GM12878 (cell line): ENCODE measurements at regions not wholly inside any gene's neighbourhood (a gene's known extent, or its start where the extent isn't known, plus 50 kb on each side); places are given as distances from the start of the nearest gene placed in this dataset.

Source experiments
- ATAC-seq: fragments of 200-7000 bp; cut with Tn5 transposase; 3 replicates; pipeline ENCODE4 v1.9.1; 2020; ENCODE audit warnings: mild to moderate bottlenecking, moderate library complexity
- BruUV-seq: library from RNA; stranded (reverse); fragments of 400-500 nt; replicated peaks from 2 replicates; lab custom pipeline; 2021; lab: Mats Ljungman, UMichigan
- CTCF ChIA-PET: fragments of 300-600 bp; sonication (Branson Sonifier 250); formaldehyde crosslinking; extraction: SDS; loops from one replicate; lab custom pipeline; 2021; ENCODE audit warnings: inconsistent platforms; lab: Yijun Ruan, JAX
- POLR2A ChIA-PET: fragments of 350-600 bp; formaldehyde crosslinking; extraction: SDS; loops from one replicate; lab custom pipeline; 2021; ENCODE audit warnings: inconsistent platforms; lab: Charles Lee
- RAD21 ChIA-PET: fragments of 300-600 bp; sonication (Branson Sonifier 250); formaldehyde crosslinking; loops from one replicate; lab custom pipeline; 2023; ENCODE audit warnings: antibody characterized with exemption; ENCODE audit not compliant: unreplicated experiment; lab: Charles Lee
- SMC1A ChIA-PET: fragments of 300-600 bp; sonication (Branson Sonifier 250); formaldehyde crosslinking; loops from one replicate; lab custom pipeline; 2023; ENCODE audit not compliant: unreplicated experiment, uncharacterized antibody; lab: Charles Lee
- DNase-seq: peaks from one replicate; pipeline ENCODE4 v3.0.0-alpha.2; 2011; ENCODE audit warnings: low read depth, low spot score
- FAIRE-seq: peaks from 3 replicates; lab custom pipeline; 2011; peaks lifted over from hg19 to GRCh38; lab: Jason Lieb, UNC
- H2AFZ ChIP-seq: 2 replicates; pipeline ENCODE4 v1.6.0; 2011; ENCODE audit warnings: low read depth, low read length, control low read depth; ENCODE audit not compliant: control insufficient read depth
- H3K27ac ChIP-seq: 2 replicates; pipeline ENCODE4 v1.5.1; 2011; ENCODE audit warnings: control low read depth; ENCODE audit not compliant: control insufficient read depth, insufficient read depth
- H3K27me3 ChIP-seq, 2 experiments: replicated peaks in 1 of 2; 2 replicates each; pipeline versions ENCODE4 v1.6.0 to v1.6.1; 2011; ENCODE audit warnings: low read length in 1 of 2; ENCODE audit not compliant: control insufficient read depth in 2 of 2, insufficient read depth in 2 of 2
- H3K36me3 ChIP-seq, 2 experiments: 2 replicates each; pipeline ENCODE4 v1.5.1; 2011; ENCODE audit warnings: low read length in 1 of 2; ENCODE audit not compliant: control insufficient read depth in 2 of 2, insufficient read depth in 2 of 2
- H3K4me1 ChIP-seq: 2 replicates; pipeline ENCODE4 v1.6.1; 2011; ENCODE audit warnings: mild to moderate bottlenecking, low read length, moderate library complexity, mixed read lengths; ENCODE audit not compliant: control insufficient read depth, insufficient read depth
- H3K4me2 ChIP-seq: 2 replicates; pipeline ENCODE4 v1.6.0; 2011; ENCODE audit warnings: control low read depth; ENCODE audit not compliant: control insufficient read depth, insufficient read depth
- H3K4me3 ChIP-seq: fragments of 200-600 bp; sonication (generic); 2 replicates; pipeline ENCODE4 v1.5.1; 2016
- H3K79me2 ChIP-seq: 2 replicates; pipeline ENCODE4 v1.6.0; 2011; ENCODE audit warnings: low read length; ENCODE audit not compliant: control insufficient read depth, insufficient read depth
- H3K9ac ChIP-seq: 2 replicates; pipeline ENCODE4 v1.8.0; 2011; ENCODE audit warnings: low read length, control low read depth, mixed read lengths; ENCODE audit not compliant: control insufficient read depth, insufficient read depth
- H3K9me3 ChIP-seq: replicated peaks from 3 replicates; pipeline ENCODE4 v1.5.1; 2011; ENCODE audit warnings: mild to moderate bottlenecking, low read length; ENCODE audit not compliant: control insufficient read depth, insufficient read depth
- H4K20me1 ChIP-seq: 2 replicates; pipeline ENCODE4 v1.6.0; 2011; ENCODE audit not compliant: control insufficient read depth, insufficient read depth
- ATF7 ChIP-seq: fragments of 450-650 bp; IDR thresholded peaks from 2 replicates; pipeline ENCODE4 v1.6.1; 2016; ENCODE audit warnings: low read depth, mild to moderate bottlenecking
- DPF2 ChIP-seq: fragments of 450-650 bp; IDR thresholded peaks from 2 replicates; pipeline ENCODE4 v1.6.1; 2017; ENCODE audit warnings: mild to moderate bottlenecking
- EED ChIP-seq: sonication (generic); IDR thresholded peaks from 2 replicates; pipeline ENCODE4 v1.6.1; 2016; ENCODE audit warnings: antibody characterized with exemption, low read depth
- NFYB ChIP-seq: IDR thresholded peaks from 2 replicates; pipeline ENCODE4 v1.6.1; 2011; ENCODE audit warnings: low read depth, mild to moderate bottlenecking, low read length, improper control_type of control experiment, moderate library complexity; ENCODE audit not compliant: insufficient read depth
- RELA ChIP-seq: fragments of 450-650 bp; IDR thresholded peaks from 2 replicates; pipeline ENCODE4 v1.8.0; 2014; ENCODE audit warnings: borderline replicate concordance; ENCODE audit not compliant: partially characterized antibody
- SIN3A ChIP-seq: IDR thresholded peaks from 2 replicates; pipeline ENCODE4 v1.6.1; 2012; ENCODE audit warnings: low read depth, low read length, improper control_type of control experiment
- SIX5 ChIP-seq: IDR thresholded peaks from 2 replicates; pipeline ENCODE4 v1.6.1; 2011; ENCODE audit warnings: mild to moderate bottlenecking, low read depth, low read length, moderate library complexity; ENCODE audit not compliant: severe bottlenecking
- STAT1 ChIP-seq: fragments of 450-650 bp; conservative IDR thresholded peaks from 2 replicates; pipeline ENCODE4 v1.6.1; 2014; ENCODE audit warnings: antibody characterized with exemption, mild to moderate bottlenecking
- WRNIP1 ChIP-seq: IDR thresholded peaks from 2 replicates; pipeline ENCODE4 v1.6.1; 2011; ENCODE audit warnings: low read depth, low read length, improper control_type of control experiment, borderline replicate concordance
- ZNF217 ChIP-seq: fragments of 450-650 bp; IDR thresholded peaks from 2 replicates; pipeline ENCODE4 v1.6.1; 2017; ENCODE audit warnings: antibody characterized with exemption, mild to moderate bottlenecking
- ZNF274 ChIP-seq: IDR thresholded peaks from one replicate; pipeline ENCODE4 v1.8.0; 2011; ENCODE audit not compliant: insufficient read length, insufficient read depth
- ZNF622 ChIP-seq: fragments of 450-650 bp; IDR thresholded peaks from 2 replicates; pipeline ENCODE4 v1.6.1; 2017; ENCODE audit warnings: mild to moderate bottlenecking, inconsistent platforms
- WGBS: methylation state at CpG from one replicate; pipeline ENCODE4 v1.1.6; 2016; ENCODE audit warnings: low lambda C conversion rate; ENCODE audit not compliant: insufficient replicate concordance, insufficient coverage; ENCODE audit errors: missing lambda C conversion rate; 5-methylcytosine and 5-hydroxymethylcytosine counted together
- in situ Hi-C: fragments of 300-500 bp; cut with MboI; formaldehyde crosslinking; loops from 9 replicates; pipeline ENCODE4 v1.14.3; 2018; ENCODE audit warnings: mixed read lengths
- intact Hi-C: fragments of 100-400 bp; cut with micrococcal nuclease; formaldehyde crosslinking; loops from one replicate; pipeline ENCODE4 v1.14.2; 2022; ENCODE audit not compliant: unreplicated experiment
- TF ChIP-seq, protein P1 (sequence below): IDR thresholded peaks from 2 replicates; pipeline ENCODE4 v1.6.1; 2012; ENCODE audit warnings: low read depth, low read length, improper control_type of control experiment
- TF ChIP-seq, protein P2 (sequence below): fragments of 450-650 bp; IDR thresholded peaks from 2 replicates; pipeline ENCODE4 v1.6.1; 2016; ENCODE audit warnings: mild to moderate bottlenecking

DNA sequence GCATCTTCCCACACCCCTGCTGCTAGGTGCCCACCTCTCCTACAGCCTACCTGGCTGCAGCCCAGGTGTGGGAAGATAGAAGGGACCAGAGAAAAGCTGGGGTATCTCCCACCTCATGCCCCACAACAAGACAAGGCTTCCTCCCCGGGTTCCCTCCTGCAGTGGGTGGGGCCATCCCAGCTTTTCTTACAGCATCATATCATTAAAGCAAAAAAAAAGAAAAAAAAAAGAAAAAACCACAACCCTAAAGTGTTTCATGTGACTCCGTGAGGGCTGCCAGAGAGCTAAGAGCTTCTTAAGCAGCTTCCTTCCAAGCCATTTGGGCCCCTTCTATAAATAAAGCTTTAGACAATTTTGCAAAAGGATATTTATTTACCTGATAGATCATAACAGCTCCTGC is 455.4 kb upstream of the TSHZ3 start:
- CTCF ChIA-PET: no interaction called here
- in situ Hi-C loops: no loop called here
- SMC1A ChIA-PET: no interaction called here

DNA sequence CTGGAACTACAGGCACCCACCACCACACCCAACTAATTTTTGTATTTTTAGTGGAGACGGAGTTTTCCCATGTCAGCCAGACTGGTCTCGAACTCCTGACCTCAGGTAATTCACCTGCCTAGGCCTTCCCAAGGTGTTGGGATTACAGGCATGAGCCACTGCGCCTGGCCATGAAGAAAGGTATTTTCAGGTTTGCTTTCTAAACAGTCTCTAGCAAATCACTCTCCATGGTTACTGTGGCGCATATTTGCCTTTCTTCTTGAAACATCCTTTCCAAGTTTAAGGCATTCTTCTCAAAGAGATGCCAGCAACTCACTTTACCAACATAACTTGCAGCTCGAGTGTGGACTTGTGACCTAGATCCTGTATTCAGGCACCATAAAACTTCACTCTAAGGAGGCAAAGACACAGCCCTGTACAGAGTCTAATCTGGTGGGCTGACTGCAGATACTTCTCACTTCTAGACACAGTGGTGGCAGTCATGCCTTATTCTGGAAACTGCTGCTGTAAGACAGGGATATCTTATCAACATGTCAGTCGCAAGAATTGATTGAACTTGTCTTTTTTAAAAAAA is 461.4 kb upstream of the TSHZ3 start:
- ChIA-PET POLR2A (no interaction called here), SMC1A (no interaction called here), CTCF (no interaction called here), RAD21 (no interaction called here)
- TF ChIP-seq ZNF274: no peak
- TF ChIP-seq STAT1: no peak
- no peak for TF ChIP-seq SIN3A
- TF ChIP-seq ZNF622: no peak
- no peak for TF ChIP-seq WRNIP1
- no peak for TF ChIP-seq NFYB
- ATAC-seq (no peak), DNase-seq (no peak), FAIRE-seq (no peak)
- Histone ChIP-seq H3K4me2 (no peak overlapping the region), H3K27me3 (no peaks in the 10 kb centered on the region), H3K36me3 (no peaks in the 10 kb centered on the region), H4K20me1 (no peaks in the 10 kb centered on the region), H3K27ac (no peak overlapping the region), H3K4me3 (no peak overlapping the region), H3K79me2 (no peaks in the 10 kb centered on the region), H2AFZ (no peak overlapping the region), H3K9ac (no peak overlapping the region), H3K4me1 (no peaks in the 10 kb centered on the region), H3K9me3 (no peaks in the 10 kb centered on the region; the same call in 2 of the 3 replicates)
- intact Hi-C loops: no loop called here
- 30% methylated on average over 6 of the region's 6 CpGs for whole genome bisulfite sequencing
- BruUV-seq: no TSS peak
- in situ Hi-C loops: no loop called here

More for the DNA sequence above, 455.4 kb upstream of the TSHZ3 start:
- TF ChIP-seq RELA (no peak), DPF2 (no peak), ZNF217 (no peak), SIX5 (no peak), EED (no peak), SIN3A (no peak), ATF7 (no peak)
- TF ChIP-seq, protein P1, sequence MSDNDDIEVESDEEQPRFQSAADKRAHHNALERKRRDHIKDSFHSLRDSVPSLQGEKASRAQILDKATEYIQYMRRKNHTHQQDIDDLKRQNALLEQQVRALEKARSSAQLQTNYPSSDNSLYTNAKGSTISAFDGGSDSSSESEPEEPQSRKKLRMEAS: no peak
- TF ChIP-seq, protein P2, sequence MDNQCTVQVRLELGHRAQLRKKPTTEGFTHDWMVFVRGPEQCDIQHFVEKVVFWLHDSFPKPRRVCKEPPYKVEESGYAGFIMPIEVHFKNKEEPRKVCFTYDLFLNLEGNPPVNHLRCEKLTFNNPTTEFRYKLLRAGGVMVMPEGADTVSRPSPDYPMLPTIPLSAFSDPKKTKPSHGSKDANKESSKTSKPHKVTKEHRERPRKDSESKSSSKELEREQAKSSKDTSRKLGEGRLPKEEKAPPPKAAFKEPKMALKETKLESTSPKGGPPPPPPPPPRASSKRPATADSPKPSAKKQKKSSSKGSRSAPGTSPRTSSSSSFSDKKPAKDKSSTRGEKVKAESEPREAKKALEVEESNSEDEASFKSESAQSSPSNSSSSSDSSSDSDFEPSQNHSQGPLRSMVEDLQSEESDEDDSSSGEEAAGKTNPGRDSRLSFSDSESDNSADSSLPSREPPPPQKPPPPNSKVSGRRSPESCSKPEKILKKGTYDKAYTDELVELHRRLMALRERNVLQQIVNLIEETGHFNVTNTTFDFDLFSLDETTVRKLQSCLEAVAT: no peak
- Histone ChIP-seq H3K4me3 (no peak overlapping the region), H3K4me1 (no peaks in the 10 kb centered on the region), H2AFZ (no peak overlapping the region), H3K79me2 (no peaks in the 10 kb centered on the region), H3K27ac (no peak overlapping the region), H3K9me3 (no peaks in the 10 kb centered on the region; the same call in 2 of the 3 replicates), H3K27me3 (no peaks in the 10 kb centered on the region), H3K9ac (no peak overlapping the region), H4K20me1 (no peaks in the 10 kb centered on the region), H3K4me2 (no peak overlapping the region), H3K36me3 (no peaks in the 10 kb centered on the region)
- ATAC-seq: no peak
- WGBS: 21% methylated on average over 2 of the region's 2 CpGs
- no peak for FAIRE-seq
- DNase-seq: no peak
- POLR2A ChIA-PET: no interaction called here
- BruUV-seq: no TSS peak
- intact Hi-C loops: no loop called here
- RAD21 ChIA-PET: no interaction called here
